ENCODE measurements at regions not wholly inside any gene's neighbourhood (a gene's known extent, or its start where the extent isn't known, plus 50 kb on each side); places are given as distances from the start of the nearest gene placed in this dataset.

- TF ChIP-seq CTCF (IDR thresholded peaks at IDR 0.05; ENCODE audit: control insufficient read depth, insufficient read depth, low read depth, low read length, missing control alignments), result no peak
- no peak overlapping the region for H3K4me3 ChIP-seq (ENCODE audit: control insufficient read depth, low read depth, low read length)
- DNase-seq (ENCODE audit: low read depth), result no peak
These were observed 51.8 kb upstream of the AGR3 start for GRCh38 chr7:16933296-16934279.

GRCh38 chr7:16934722-16935340, 53.0 kb upstream of the AGR3 start:
- no peak for DNase-seq (ENCODE audit: low read depth)
- no peak overlapping the region for H3K4me3 ChIP-seq (ENCODE audit: control insufficient read depth, low read depth, low read length)
- no peak for TF ChIP-seq CTCF (IDR thresholded peaks at IDR 0.05; ENCODE audit: control insufficient read depth, insufficient read depth, low read depth, low read length, missing control alignments)

- TF ChIP-seq CTCF (IDR thresholded peaks at IDR 0.05; ENCODE audit: control insufficient read depth, insufficient read depth, low read depth, low read length, missing control alignments), result no peak
- DNase-seq (ENCODE audit: low read depth), result no peak
- no peak overlapping the region for H3K4me3 ChIP-seq (ENCODE audit: control insufficient read depth, low read depth, low read length)
These were observed 53.6 kb upstream of the AGR3 start for GRCh38 chr7:16935341-16935735.

- DNase-seq (ENCODE audit: low read depth), result no peak
- no peak for TF ChIP-seq CTCF (IDR thresholded peaks at IDR 0.05; ENCODE audit: control insufficient read depth, insufficient read depth, low read depth, low read length, missing control alignments)
- no peak overlapping the region for H3K4me3 ChIP-seq (ENCODE audit: control insufficient read depth, low read depth, low read length)
These were observed 55.0 kb upstream of the AGR3 start for GRCh38 chr7:16936626-16937422.

GRCh38 chr7:16939161-16939560, 57.4 kb upstream of the AGR3 start:
- TF ChIP-seq CTCF (IDR thresholded peaks at IDR 0.05; ENCODE audit: control insufficient read depth, insufficient read depth, low read depth, low read length, missing control alignments), result no peak
- no peak for DNase-seq (ENCODE audit: low read depth)
- no peak overlapping the region for H3K4me3 ChIP-seq (ENCODE audit: control insufficient read depth, low read depth, low read length)

- H3K4me3 ChIP-seq (ENCODE audit: control insufficient read depth, low read depth, low read length), result no peak overlapping the region
- no peak for TF ChIP-seq CTCF (IDR thresholded peaks at IDR 0.05; ENCODE audit: control insufficient read depth, insufficient read depth, low read depth, low read length, missing control alignments)
- DNase-seq (ENCODE audit: low read depth), result no peak
These were observed 59.0 kb upstream of the AGR3 start for GRCh38 chr7:16940776-16941175.
